Lower leg skin (tissue), 3 donors: ENCODE measurements at regions not wholly inside any gene's neighbourhood (a gene's known extent, or its start where the extent isn't known, plus 50 kb on each side); places are given as distances from the start of the nearest gene placed in this dataset.

Experiments used
- POLR2A ChIP-seq, 2 donors: fragments of 450-650 bp; IDR thresholded peaks; one replicate each; pipeline ENCODE4 v1.6.1; 2016 to 2017; ENCODE audit warnings: antibody characterized with exemption in 2 of 2, mild to moderate bottlenecking in 1 of 2, moderate library complexity in 1 of 2
- TF ChIP-seq, protein P1 (sequence below), 3 donors: fragments of 450-650 bp; IDR thresholded peaks; one replicate each; pipeline ENCODE4 v1.5.1; 2016; ENCODE audit warnings: antibody characterized with exemption in 3 of 3, mild to moderate bottlenecking in 3 of 3, moderate library complexity in 2 of 3

DNA sequence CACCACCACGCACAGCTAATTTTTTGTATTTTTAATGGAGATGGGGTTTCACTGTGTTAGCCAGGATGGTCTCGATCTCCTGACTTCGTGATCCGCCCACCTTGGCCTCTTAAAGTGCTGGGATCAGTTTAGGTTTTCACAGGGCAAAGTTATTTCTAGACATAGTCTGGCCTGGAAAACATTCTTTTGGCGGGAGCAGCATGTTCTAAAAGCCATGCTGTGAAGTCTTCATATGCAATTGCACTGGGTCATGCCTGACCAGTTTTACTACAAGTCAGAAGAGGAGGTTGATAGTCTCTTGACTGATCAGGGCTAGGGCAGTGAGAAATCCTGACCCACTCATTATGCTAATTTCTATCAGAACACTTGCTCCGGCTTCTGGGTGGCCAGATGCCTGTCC lies 131.6 kb upstream of the POU3F1 start:
- no peak for TF ChIP-seq POLR2A (IDR thresholded peaks at IDR 0.05)
- TF ChIP-seq, protein P1, sequence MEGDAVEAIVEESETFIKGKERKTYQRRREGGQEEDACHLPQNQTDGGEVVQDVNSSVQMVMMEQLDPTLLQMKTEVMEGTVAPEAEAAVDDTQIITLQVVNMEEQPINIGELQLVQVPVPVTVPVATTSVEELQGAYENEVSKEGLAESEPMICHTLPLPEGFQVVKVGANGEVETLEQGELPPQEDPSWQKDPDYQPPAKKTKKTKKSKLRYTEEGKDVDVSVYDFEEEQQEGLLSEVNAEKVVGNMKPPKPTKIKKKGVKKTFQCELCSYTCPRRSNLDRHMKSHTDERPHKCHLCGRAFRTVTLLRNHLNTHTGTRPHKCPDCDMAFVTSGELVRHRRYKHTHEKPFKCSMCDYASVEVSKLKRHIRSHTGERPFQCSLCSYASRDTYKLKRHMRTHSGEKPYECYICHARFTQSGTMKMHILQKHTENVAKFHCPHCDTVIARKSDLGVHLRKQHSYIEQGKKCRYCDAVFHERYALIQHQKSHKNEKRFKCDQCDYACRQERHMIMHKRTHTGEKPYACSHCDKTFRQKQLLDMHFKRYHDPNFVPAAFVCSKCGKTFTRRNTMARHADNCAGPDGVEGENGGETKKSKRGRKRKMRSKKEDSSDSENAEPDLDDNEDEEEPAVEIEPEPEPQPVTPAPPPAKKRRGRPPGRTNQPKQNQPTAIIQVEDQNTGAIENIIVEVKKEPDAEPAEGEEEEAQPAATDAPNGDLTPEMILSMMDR (IDR thresholded peaks at IDR 0.05), result no peak
